K562 (cell line): ENCODE measurements at regions not wholly inside any gene's neighbourhood (a gene's known extent, or its start where the extent isn't known, plus 50 kb on each side); places are given as distances from the start of the nearest gene placed in this dataset.

Experiments used
- CTCF ChIP-seq, 3 experiments: IDR thresholded peaks in 2 of 3; conservative IDR thresholded peaks in 1 of 3; 2 replicates each; pipeline ENCODE4 v1.5.1; 2011 to 2012; ENCODE audit warnings: low read length in 3 of 3, mild to moderate bottlenecking in 3 of 3, control low read depth in 2 of 3, improper control_type of control experiment in 1 of 3, inconsistent platforms in 1 of 3, low read depth in 1 of 3, mixed read lengths in 1 of 3, moderate library complexity in 1 of 3; ENCODE audit not compliant: insufficient read depth in 2 of 3
- ELF2 ChIP-seq: fragments of 250-450 bp; sonication (Bioruptor Pico); IDR thresholded peaks from 2 replicates; pipeline ENCODE4 v1.5.0; 2021; ENCODE audit warnings: mild to moderate bottlenecking
- HDAC6 ChIP-seq: IDR thresholded peaks from 2 replicates; pipeline ENCODE4 v1.6.1; 2012; ENCODE audit warnings: low read depth, mild to moderate bottlenecking, control low read depth, inconsistent platforms, low read length, moderate library complexity
- KDM1A ChIP-seq, 2 experiments: fragments of 450-650 bp; IDR thresholded peaks; 2 replicates each; pipeline ENCODE4 v1.6.1; 2016; ENCODE audit warnings: mild to moderate bottlenecking in 2 of 2
- MAFF ChIP-seq: IDR thresholded peaks from 2 replicates; pipeline ENCODE4 v1.6.1; 2012; ENCODE audit warnings: low read length, improper control_type of control experiment
- MYBL2 ChIP-seq, 2 experiments: fragments of 450-650 bp in 1 of 2; sonication (generic) in 1 of 2; formaldehyde crosslinking in 1 of 2; IDR thresholded peaks; 2 replicates each; pipeline versions ENCODE4 v1.6.1 to v1.8.1; 2017 to 2022; ENCODE audit warnings: borderline replicate concordance in 1 of 2, inconsistent platforms in 1 of 2, low read depth in 1 of 2, mild to moderate bottlenecking in 1 of 2, missing genetic modification reagents in 1 of 2, moderate library complexity in 1 of 2
- POLR2A ChIP-seq: fragments of 450-650 bp; conservative IDR thresholded peaks from 2 replicates; pipeline ENCODE4 v1.6.1; 2016
- TEAD1 ChIP-seq, 2 experiments: fragments of 450-650 bp in 1 of 2; sonication (generic) in 1 of 2; formaldehyde crosslinking; IDR thresholded peaks; 2 replicates each; pipeline versions ENCODE4 v1.4.0 to v1.8.0; 2020 to 2022; ENCODE audit warnings: mild to moderate bottlenecking in 2 of 2, missing genetic modification reagents in 1 of 2
- TRIM28 ChIP-seq: fragments of 450-650 bp; IDR thresholded peaks from 2 replicates; pipeline ENCODE4 v1.6.1; 2017
- TF ChIP-seq, protein P1 (sequence below): sonication (generic); formaldehyde crosslinking; IDR thresholded peaks from 2 replicates; pipeline ENCODE4 v1.9.0; 2022; ENCODE audit warnings: mild to moderate bottlenecking, missing genetic modification reagents
- TF ChIP-seq, protein P2 (sequence below): IDR thresholded peaks from 2 replicates; pipeline ENCODE4 v1.6.1; 2016; ENCODE audit warnings: missing genetic modification characterization, missing compliant biosample characterization

- no peak for TF ChIP-seq CTCF (IDR thresholded peaks at IDR 0.05 in 2 of 3, conservative IDR thresholded peaks at IDR 0.05 in 1 of 3; ENCODE audit: insufficient read depth in 2 of 3, low read depth in 1 of 3, low read length in 3 of 3)
- no peak for TF ChIP-seq HDAC6
- TF ChIP-seq, protein P1, sequence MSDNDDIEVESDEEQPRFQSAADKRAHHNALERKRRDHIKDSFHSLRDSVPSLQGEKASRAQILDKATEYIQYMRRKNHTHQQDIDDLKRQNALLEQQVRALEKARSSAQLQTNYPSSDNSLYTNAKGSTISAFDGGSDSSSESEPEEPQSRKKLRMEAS, result no peak
- TF ChIP-seq MYBL2 (IDR thresholded peaks at IDR 0.05; ENCODE audit: low read depth), result no peak
- no peak for TF ChIP-seq MYBL2 (CRISPR knock-in tag; IDR thresholded peaks at IDR 0.05; ENCODE audit: borderline replicate concordance)
- no peak for TF ChIP-seq TRIM28
- no peak for TF ChIP-seq ELF2 (CRISPR knock-in tag)
- no peak for TF ChIP-seq KDM1A (IDR thresholded peaks at IDR 0.05)
- no peak for TF ChIP-seq MAFF
- TF ChIP-seq, protein P2, sequence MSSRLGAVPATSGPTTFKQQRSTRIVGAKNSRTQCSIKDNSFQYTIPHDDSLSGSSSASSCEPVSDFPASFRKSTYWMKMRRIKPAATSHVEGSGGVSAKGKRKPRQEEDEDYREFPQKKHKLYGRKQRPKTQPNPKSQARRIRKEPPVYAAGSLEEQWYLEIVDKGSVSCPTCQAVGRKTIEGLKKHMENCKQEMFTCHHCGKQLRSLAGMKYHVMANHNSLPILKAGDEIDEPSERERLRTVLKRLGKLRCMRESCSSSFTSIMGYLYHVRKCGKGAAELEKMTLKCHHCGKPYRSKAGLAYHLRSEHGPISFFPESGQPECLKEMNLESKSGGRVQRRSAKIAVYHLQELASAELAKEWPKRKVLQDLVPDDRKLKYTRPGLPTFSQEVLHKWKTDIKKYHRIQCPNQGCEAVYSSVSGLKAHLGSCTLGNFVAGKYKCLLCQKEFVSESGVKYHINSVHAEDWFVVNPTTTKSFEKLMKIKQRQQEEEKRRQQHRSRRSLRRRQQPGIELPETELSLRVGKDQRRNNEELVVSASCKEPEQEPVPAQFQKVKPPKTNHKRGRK (tag), result no peak
- no peak for TF ChIP-seq TEAD1 (CRISPR knock-in tag; IDR thresholded peaks at IDR 0.05)
- TF ChIP-seq POLR2A, result no peak
Observed at GRCh38 chr7:142685877-142686508, 63.3 kb upstream of the PRSS1 start.
